22Rv1 (cell line): ENCODE measurements at regions not wholly inside any gene's neighbourhood (a gene's known extent, or its start where the extent isn't known, plus 50 kb on each side); places are given as distances from the start of the nearest gene placed in this dataset.

Experiments
- ZFX ChIP-seq: fragments of 450-650 bp; IDR thresholded peaks from 2 replicates; pipeline ENCODE4 v1.6.1; 2017; ENCODE audit warnings: antibody characterized with exemption, borderline replicate concordance
- TF ChIP-seq, protein P1 (sequence below): fragments of 450-650 bp; IDR thresholded peaks from 2 replicates; pipeline ENCODE4 v1.5.1; 2017; ENCODE audit warnings: mild to moderate bottlenecking

DNA sequence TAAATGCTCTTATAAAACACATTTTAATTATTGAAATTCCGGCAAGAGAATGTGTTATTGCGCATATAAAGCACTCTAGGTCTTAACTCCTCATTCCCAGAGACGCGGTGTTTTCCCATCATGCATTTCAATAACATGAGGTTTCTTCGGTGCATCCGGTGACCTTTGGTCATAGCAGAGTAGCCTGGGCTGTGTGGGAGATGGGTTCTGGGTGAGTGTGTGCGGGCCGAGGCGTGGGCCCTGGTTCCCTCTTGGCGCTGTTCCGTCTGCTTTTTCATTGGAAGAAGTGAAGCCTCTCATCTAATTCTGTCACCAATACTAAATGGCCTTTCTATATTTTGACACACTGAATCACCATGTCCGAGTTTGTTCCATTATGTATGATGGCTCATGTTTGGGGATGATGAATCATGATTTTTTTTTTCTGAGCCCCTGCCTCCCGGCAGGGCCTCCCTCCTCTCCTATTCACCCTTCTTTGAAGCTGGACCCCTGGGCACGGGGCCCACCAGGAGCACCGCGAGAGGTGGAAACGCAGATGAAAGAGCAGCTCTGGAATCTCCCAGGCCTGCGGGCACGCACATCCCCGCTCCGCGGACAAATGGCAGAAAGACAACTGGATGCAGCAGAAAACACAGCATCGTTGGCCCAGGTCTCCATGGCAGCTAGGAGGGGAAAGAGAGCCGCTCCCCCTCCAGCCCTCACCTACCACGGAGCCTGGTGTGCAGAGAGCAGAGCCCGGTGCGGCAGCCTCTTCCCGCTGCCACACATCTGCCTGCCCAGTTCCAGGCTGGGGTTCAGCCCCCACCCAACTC lies 85.8 kb upstream of the HPCAL1 start:
- TF ChIP-seq, protein P1, sequence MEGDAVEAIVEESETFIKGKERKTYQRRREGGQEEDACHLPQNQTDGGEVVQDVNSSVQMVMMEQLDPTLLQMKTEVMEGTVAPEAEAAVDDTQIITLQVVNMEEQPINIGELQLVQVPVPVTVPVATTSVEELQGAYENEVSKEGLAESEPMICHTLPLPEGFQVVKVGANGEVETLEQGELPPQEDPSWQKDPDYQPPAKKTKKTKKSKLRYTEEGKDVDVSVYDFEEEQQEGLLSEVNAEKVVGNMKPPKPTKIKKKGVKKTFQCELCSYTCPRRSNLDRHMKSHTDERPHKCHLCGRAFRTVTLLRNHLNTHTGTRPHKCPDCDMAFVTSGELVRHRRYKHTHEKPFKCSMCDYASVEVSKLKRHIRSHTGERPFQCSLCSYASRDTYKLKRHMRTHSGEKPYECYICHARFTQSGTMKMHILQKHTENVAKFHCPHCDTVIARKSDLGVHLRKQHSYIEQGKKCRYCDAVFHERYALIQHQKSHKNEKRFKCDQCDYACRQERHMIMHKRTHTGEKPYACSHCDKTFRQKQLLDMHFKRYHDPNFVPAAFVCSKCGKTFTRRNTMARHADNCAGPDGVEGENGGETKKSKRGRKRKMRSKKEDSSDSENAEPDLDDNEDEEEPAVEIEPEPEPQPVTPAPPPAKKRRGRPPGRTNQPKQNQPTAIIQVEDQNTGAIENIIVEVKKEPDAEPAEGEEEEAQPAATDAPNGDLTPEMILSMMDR, result no peak
- TF ChIP-seq ZFX, result no peak
